Glutamatergic neuron (in vitro differentiated cells): ENCODE measurements at regions not wholly inside any gene's neighbourhood (a gene's known extent, or its start where the extent isn't known, plus 50 kb on each side); places are given as distances from the start of the nearest gene placed in this dataset.

Experiments used
- DNase-seq: peaks from one replicate; pipeline ENCODE4 v3.0.0; 2022
- H3K27ac Mint-ChIP-seq: one replicate; pipeline ENCODE4 v1.8.0; 2020; ENCODE audit warnings: mild to moderate bottlenecking, mixed read lengths, inconsistent platforms; ENCODE audit not compliant: unreplicated experiment
- H3K27me3 Mint-ChIP-seq: one replicate; pipeline ENCODE4 v1.8.0; 2020; ENCODE audit warnings: mild to moderate bottlenecking, moderate library complexity, mixed read lengths, inconsistent platforms; ENCODE audit not compliant: unreplicated experiment
- H3K36me3 Mint-ChIP-seq: one replicate; pipeline ENCODE4 v1.8.0; 2020; ENCODE audit warnings: mild to moderate bottlenecking, mixed read lengths, inconsistent platforms; ENCODE audit not compliant: unreplicated experiment
- H3K4me1 Mint-ChIP-seq: one replicate; pipeline ENCODE4 v1.8.0; 2020; ENCODE audit warnings: mild to moderate bottlenecking, low read depth, mixed read lengths, inconsistent platforms; ENCODE audit not compliant: unreplicated experiment
- H3K4me3 Mint-ChIP-seq: one replicate; pipeline ENCODE4 v1.8.0; 2020; ENCODE audit warnings: mild to moderate bottlenecking, mixed read lengths, inconsistent platforms; ENCODE audit not compliant: unreplicated experiment
- H3K9me3 Mint-ChIP-seq: one replicate; pipeline ENCODE4 v1.8.0; 2020; ENCODE audit warnings: mild to moderate bottlenecking, moderate library complexity, mixed read lengths, inconsistent platforms; ENCODE audit not compliant: unreplicated experiment
- CTCF ChIP-seq: fragments of 200-600 bp; sonication (generic); IDR thresholded peaks from one replicate; pipeline ENCODE4 v1.5.0; 2021; ENCODE audit not compliant: partially characterized antibody, unreplicated experiment

- H3K36me3 Mint-ChIP-seq = no peaks in the 10 kb centered on the region
- H3K27ac Mint-ChIP-seq = no peak overlapping the region
- H3K4me1 Mint-ChIP-seq = no peaks in the 10 kb centered on the region
- TF ChIP-seq CTCF = no peak
- H3K9me3 Mint-ChIP-seq = no peaks in the 10 kb centered on the region
- DNase-seq = no peak
- no peaks in the 10 kb centered on the region for H3K27me3 Mint-ChIP-seq
- no peak overlapping the region for H3K4me3 Mint-ChIP-seq
Observed at GRCh38 chr17:53039981-53040380, 782.7 kb upstream of the KIF2B start.

GRCh38 chr17:53033297-53033696 is 789.4 kb upstream of the KIF2B start:
- no peak overlapping the region for H3K4me3 Mint-ChIP-seq
- no peak overlapping the region for H3K27ac Mint-ChIP-seq
- H3K4me1 Mint-ChIP-seq = no peaks in the 10 kb centered on the region
- no peaks in the 10 kb centered on the region for H3K27me3 Mint-ChIP-seq
- peaks cover 6% of the 10 kb centered on the region for H3K36me3 Mint-ChIP-seq
- no peak for TF ChIP-seq CTCF
- H3K9me3 Mint-ChIP-seq = no peaks in the 10 kb centered on the region
- no peak for DNase-seq

GRCh38 chr17:53032861-53033271 is 789.9 kb upstream of the KIF2B start:
- Mint-ChIP-seq H3K4me3 (no peak overlapping the region), H3K9me3 (no peaks in the 10 kb centered on the region), H3K36me3 (peaks cover 6% of the 10 kb centered on the region), H3K27ac (no peak overlapping the region), H3K27me3 (no peaks in the 10 kb centered on the region), H3K4me1 (no peaks in the 10 kb centered on the region)
- no peak for TF ChIP-seq CTCF
- peak; percentile 22 for DNase-seq

- no peak for TF ChIP-seq CTCF
- peaks cover 10% of the 10 kb centered on the region for H3K36me3 Mint-ChIP-seq
- peaks cover 2% of the 10 kb centered on the region for H3K9me3 Mint-ChIP-seq
- H3K4me3 Mint-ChIP-seq = no peak overlapping the region
- DNase-seq = no peak
- H3K27ac Mint-ChIP-seq = no peak overlapping the region
- peaks cover 2% of the 10 kb centered on the region for H3K4me1 Mint-ChIP-seq
- no peaks in the 10 kb centered on the region for H3K27me3 Mint-ChIP-seq
Observed at GRCh38 chr17:53017227-53017626, 805.5 kb upstream of the KIF2B start.

- no peak for DNase-seq
- H3K9me3 Mint-ChIP-seq = peaks cover 2% of the 10 kb centered on the region
- no peak overlapping the region for H3K4me3 Mint-ChIP-seq
- no peak for TF ChIP-seq CTCF
- H3K4me1 Mint-ChIP-seq = peaks cover 2% of the 10 kb centered on the region
- H3K36me3 Mint-ChIP-seq = peaks cover 10% of the 10 kb centered on the region
- no peak overlapping the region for H3K27ac Mint-ChIP-seq
- no peaks in the 10 kb centered on the region for H3K27me3 Mint-ChIP-seq
Observed at GRCh38 chr17:53016085-53016484, 806.6 kb upstream of the KIF2B start.
